ENCODE measurements at regions not wholly inside any gene's neighbourhood (a gene's known extent, or its start where the extent isn't known, plus 50 kb on each side); places are given as distances from the start of the nearest gene placed in this dataset.
"Not testable (repeated sequence)": the region's sequence is repeated elsewhere in the genome, so short reads cannot be mapped to it uniquely, and the experiment has no call there.

- DNase-seq (ENCODE audit: low spot score) = no peak
These were observed 128.7 kb downstream of the KBTBD2 start for GRCh38 chr7:32762925-32763293.

- DNase-seq (ENCODE audit: low spot score) = not testable (repeated sequence)
These were observed 129.2 kb downstream of the KBTBD2 start for GRCh38 chr7:32762206-32762924.

- DNase-seq (ENCODE audit: low spot score) = no peak
These were observed 129.9 kb downstream of the KBTBD2 start for GRCh38 chr7:32761451-32762205.

GRCh38 chr7:32760755-32761154 is 130.8 kb downstream of the KBTBD2 start:
- DNase-seq (ENCODE audit: low spot score) = not testable (repeated sequence)

GRCh38 chr7:32759859-32760258 is 131.7 kb downstream of the KBTBD2 start:
- DNase-seq (ENCODE audit: low spot score) = not testable (repeated sequence)

GRCh38 chr7:32753872-32754271 is 137.7 kb downstream of the KBTBD2 start:
- not testable (repeated sequence) for DNase-seq (ENCODE audit: low spot score)

GRCh38 chr7:32748337-32748736 is 143.2 kb downstream of the KBTBD2 start:
- not testable (repeated sequence) for DNase-seq (ENCODE audit: low spot score)

GRCh38 chr7:32747443-32748148 is 144.0 kb downstream of the KBTBD2 start:
- DNase-seq (ENCODE audit: low spot score) = not testable (repeated sequence)

GRCh38 chr7:32741853-32742476 is 149.6 kb downstream of the KBTBD2 start:
- not testable (repeated sequence) for DNase-seq (ENCODE audit: low spot score)

GRCh38 chr7:32739749-32740148 is 151.8 kb downstream of the KBTBD2 start:
- DNase-seq (ENCODE audit: low spot score) = not testable (repeated sequence)

GRCh38 chr7:32738390-32738789 is 153.2 kb downstream of the KBTBD2 start:
- not testable (repeated sequence) for DNase-seq (ENCODE audit: low spot score)

- DNase-seq (ENCODE audit: low spot score) = not testable (repeated sequence)
These were observed 158.8 kb downstream of the KBTBD2 start for GRCh38 chr7:32732767-32733166.

GRCh38 chr7:32729335-32729675 is 162.3 kb downstream of the KBTBD2 start:
- DNase-seq (ENCODE audit: low spot score) = not testable (repeated sequence)

GRCh38 chr7:32728412-32729334 is 162.9 kb downstream of the KBTBD2 start:
- peak; percentile 66 for DNase-seq (ENCODE audit: low spot score)

- peak; percentile 59 for DNase-seq (ENCODE audit: low spot score)
These were observed 163.8 kb downstream of the KBTBD2 start for GRCh38 chr7:32727483-32728411.

- not testable (repeated sequence) for DNase-seq (ENCODE audit: low spot score)
These were observed 168.7 kb downstream of the KBTBD2 start for GRCh38 chr7:32722837-32723236.

- DNase-seq (ENCODE audit: low spot score) = no peak
These were observed 197.4 kb downstream of the KBTBD2 start for GRCh38 chr7:32694182-32694581.

GRCh38 chr7:32691965-32692815 is 196.9 kb downstream of the AVL9 start:
- not testable (repeated sequence) for DNase-seq (ENCODE audit: low spot score)

GRCh38 chr7:32688092-32688491 is 192.8 kb downstream of the AVL9 start:
- not testable (repeated sequence) for DNase-seq (ENCODE audit: low spot score)

Data from LoVo (cell line).